ENCODE measurements at regions not wholly inside any gene's neighbourhood (a gene's known extent, or its start where the extent isn't known, plus 50 kb on each side); places are given as distances from the start of the nearest gene placed in this dataset.
"Not testable (repeated sequence)": the region's sequence is repeated elsewhere in the genome, so short reads cannot be mapped to it uniquely, and the experiment has no call there.

DNA sequence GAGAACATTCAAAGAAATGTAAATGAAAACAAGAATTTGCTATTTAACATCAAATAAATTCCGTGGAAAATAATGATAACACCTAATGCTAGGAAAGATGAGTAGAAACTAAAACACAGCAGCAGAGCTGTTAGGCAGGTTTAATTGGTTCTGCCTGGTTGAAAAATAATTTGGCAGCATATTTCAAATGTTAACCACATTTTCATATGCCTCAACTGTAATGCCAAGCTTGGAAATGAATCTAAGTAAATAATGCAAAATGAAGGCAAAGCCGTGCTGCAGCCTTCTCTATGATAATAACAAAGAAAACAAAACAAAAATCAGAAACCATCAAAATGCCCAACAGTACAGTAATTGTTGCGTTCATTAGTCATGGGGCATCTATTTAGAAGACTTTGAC, 79.9 kb upstream of the MSX2 start:
- Histone ChIP-seq H3K9me3 (no peaks in the 10 kb centered on the region), H3K27me3 (no peaks in the 10 kb centered on the region), H3K4me1 (no peaks in the 10 kb centered on the region), H3K4me3 (no peak overlapping the region), H3K27ac (no peak overlapping the region), H3K36me3 (no peaks in the 10 kb centered on the region)
- DNase-seq (ENCODE audit: low spot score in 2 of 2): no peak
- WGBS: 64% methylated on average over 3 of the region's 3 CpGs
- TF ChIP-seq POLR2AphosphoS5 (IDR thresholded peaks at IDR 0.05) (no peak), EP300 (IDR thresholded peaks at IDR 0.05) (no peak), POLR2A (IDR thresholded peaks at IDR 0.05) (no peak)
- TF ChIP-seq, protein P1, sequence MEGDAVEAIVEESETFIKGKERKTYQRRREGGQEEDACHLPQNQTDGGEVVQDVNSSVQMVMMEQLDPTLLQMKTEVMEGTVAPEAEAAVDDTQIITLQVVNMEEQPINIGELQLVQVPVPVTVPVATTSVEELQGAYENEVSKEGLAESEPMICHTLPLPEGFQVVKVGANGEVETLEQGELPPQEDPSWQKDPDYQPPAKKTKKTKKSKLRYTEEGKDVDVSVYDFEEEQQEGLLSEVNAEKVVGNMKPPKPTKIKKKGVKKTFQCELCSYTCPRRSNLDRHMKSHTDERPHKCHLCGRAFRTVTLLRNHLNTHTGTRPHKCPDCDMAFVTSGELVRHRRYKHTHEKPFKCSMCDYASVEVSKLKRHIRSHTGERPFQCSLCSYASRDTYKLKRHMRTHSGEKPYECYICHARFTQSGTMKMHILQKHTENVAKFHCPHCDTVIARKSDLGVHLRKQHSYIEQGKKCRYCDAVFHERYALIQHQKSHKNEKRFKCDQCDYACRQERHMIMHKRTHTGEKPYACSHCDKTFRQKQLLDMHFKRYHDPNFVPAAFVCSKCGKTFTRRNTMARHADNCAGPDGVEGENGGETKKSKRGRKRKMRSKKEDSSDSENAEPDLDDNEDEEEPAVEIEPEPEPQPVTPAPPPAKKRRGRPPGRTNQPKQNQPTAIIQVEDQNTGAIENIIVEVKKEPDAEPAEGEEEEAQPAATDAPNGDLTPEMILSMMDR (IDR thresholded peaks at IDR 0.05): no peak

DNA sequence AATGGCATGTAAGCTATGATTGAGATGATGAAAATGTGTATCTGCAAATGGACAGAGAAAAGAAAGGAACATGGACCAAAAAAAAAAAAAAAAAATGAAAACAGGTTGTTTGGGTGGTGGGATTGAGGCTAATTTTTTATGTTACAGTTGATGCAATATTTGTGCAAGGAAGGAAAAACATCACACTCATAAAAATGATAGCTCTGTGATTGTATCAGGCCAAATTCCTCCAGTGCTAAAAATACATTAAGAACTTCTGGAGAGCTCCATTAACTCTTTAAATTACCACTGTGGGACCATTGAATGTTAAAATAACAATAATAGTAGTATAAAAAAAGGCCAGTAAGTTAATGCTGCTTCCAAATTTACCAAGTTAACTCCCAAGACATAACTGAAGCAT, 79.5 kb upstream of the MSX2 start:
- Histone ChIP-seq H3K4me1 (no peaks in the 10 kb centered on the region), H3K9me3 (no peaks in the 10 kb centered on the region), H3K27me3 (no peaks in the 10 kb centered on the region), H3K36me3 (no peaks in the 10 kb centered on the region), H3K27ac (no peak overlapping the region), H3K4me3 (no peak overlapping the region)
- TF ChIP-seq EP300 (IDR thresholded peaks at IDR 0.05) (no peak), POLR2AphosphoS5 (IDR thresholded peaks at IDR 0.05) (no peak), POLR2A (IDR thresholded peaks at IDR 0.05) (no peak)
- TF ChIP-seq, protein P1 (IDR thresholded peaks at IDR 0.05): no peak
- DNase-seq (ENCODE audit: low spot score in 2 of 2): no peak

DNA sequence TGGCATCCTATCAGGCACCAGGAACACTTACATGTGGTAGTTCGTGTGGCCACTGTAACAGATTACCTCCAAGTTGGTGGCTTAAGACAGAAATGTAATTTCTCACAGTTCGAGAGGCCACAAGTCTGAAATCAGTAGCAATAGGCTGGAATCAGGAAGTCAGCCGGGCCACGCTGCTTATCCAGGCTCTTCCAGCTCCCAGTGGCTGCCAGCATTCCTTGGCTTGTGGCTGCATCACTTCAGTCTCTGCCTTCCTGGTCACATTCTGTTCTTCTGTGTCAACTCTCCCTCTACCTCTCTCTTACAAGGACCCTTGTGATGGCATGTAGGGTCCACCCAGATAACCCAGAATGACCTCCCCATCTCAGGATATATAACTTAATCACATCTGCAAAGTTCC, 78.7 kb upstream of the MSX2 start:
- H3K4me1 ChIP-seq: no peaks in the 10 kb centered on the region
- H3K36me3 ChIP-seq: no peaks in the 10 kb centered on the region
- DNase-seq (ENCODE audit: low spot score in 2 of 2): no peak
- no peak overlapping the region for H3K27ac ChIP-seq
- H3K4me3 ChIP-seq: no peak overlapping the region
- H3K9me3 ChIP-seq: no peaks in the 10 kb centered on the region
- WGBS: 98% methylated on average over 4 of the region's 4 CpGs
- TF ChIP-seq, protein P1 (IDR thresholded peaks at IDR 0.05): no peak
- TF ChIP-seq EP300 (IDR thresholded peaks at IDR 0.05): no peak
- no peak for TF ChIP-seq POLR2AphosphoS5 (IDR thresholded peaks at IDR 0.05)
- no peak for TF ChIP-seq POLR2A (IDR thresholded peaks at IDR 0.05)
- H3K27me3 ChIP-seq: no peaks in the 10 kb centered on the region

DNA sequence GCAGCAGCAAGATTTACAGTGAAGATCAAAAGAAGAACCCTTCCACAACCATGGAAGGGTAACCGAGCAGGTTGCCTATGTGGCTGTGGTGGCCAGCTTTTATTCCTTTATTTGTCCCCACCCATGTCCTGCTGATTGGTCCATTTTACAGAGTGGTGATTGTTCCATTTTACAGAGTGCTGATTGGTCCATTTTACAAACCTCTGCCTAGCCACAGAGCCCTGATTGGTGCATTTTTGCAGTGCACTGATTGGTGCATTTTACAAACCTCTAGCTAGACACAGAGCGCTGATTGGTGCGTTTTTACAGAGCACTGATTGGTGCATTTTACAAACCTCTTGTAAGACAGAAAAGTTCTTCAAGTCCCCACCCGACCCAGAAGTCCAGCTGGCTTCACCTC, 75.8 kb upstream of the MSX2 start:
- H3K4me3 ChIP-seq; DNase-seq (ENCODE audit: low spot score in 2 of 2); H3K27ac ChIP-seq; H3K9me3 ChIP-seq; H3K27me3 ChIP-seq; H3K36me3 ChIP-seq; H3K4me1 ChIP-seq: not testable (repeated sequence)
- WGBS: 84% methylated on average over 4 of the region's 4 CpGs

DNA sequence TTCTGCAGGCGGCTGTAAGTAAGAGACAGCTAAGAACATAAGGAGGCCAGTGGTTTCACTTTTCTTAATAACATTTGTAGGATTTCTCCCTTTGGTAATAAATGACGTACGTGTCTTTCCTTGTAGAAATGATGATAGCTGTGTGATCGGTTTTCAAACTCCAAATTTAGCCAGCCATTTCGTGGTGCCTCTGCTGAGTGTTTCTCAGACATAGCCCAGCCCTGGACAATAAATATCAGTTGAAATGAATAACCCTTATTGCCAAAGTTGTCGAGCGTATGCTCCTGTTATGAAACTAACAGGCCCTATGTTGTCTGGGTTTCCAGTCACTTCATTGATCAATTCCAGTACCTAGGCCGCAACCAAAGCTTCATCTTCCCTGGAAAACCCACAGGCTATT, 75.0 kb upstream of the MSX2 start:
- Histone ChIP-seq H3K4me3 (no peak overlapping the region), H3K36me3 (no peaks in the 10 kb centered on the region), H3K9me3 (no peaks in the 10 kb centered on the region), H3K4me1 (no peaks in the 10 kb centered on the region), H3K27ac (no peak overlapping the region), H3K27me3 (no peaks in the 10 kb centered on the region)
- TF ChIP-seq EP300 (IDR thresholded peaks at IDR 0.05) (no peak), POLR2A (IDR thresholded peaks at IDR 0.05) (no peak), POLR2AphosphoS5 (IDR thresholded peaks at IDR 0.05) (no peak)
- TF ChIP-seq, protein P1 (IDR thresholded peaks at IDR 0.05): no peak
- 77% methylated on average over 8 of the region's 8 CpGs for WGBS
- no peak for DNase-seq (ENCODE audit: low spot score in 2 of 2)

DNA sequence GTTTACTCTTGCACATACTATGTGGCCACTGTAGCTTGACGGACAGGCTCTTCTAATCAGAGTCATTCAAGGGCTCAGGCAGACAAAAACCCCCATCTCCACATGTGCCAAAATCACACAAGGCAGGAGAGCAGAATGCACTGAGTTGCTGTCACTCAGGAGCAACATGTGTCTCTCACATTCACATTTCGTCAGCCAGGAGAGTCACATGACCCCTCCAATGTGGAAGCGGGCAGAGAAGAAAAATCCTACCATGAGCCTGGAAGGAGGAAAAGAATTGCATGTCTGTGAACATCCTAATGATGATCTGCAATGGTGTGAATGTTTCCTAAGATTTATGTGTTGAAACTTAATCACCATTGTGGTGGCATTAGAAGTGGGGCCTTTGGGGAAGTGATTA, 69.9 kb upstream of the MSX2 start:
- Histone ChIP-seq H3K9me3 (no peaks in the 10 kb centered on the region), H3K27ac (no peak overlapping the region), H3K4me1 (no peaks in the 10 kb centered on the region), H3K27me3 (peaks cover 8% of the 10 kb centered on the region), H3K4me3 (no peak overlapping the region), H3K36me3 (no peaks in the 10 kb centered on the region)
- DNase-seq (ENCODE audit: low spot score in 2 of 2): no peak
- 87% methylated on average over 3 of the region's 3 CpGs for WGBS
- TF ChIP-seq, protein P1 (IDR thresholded peaks at IDR 0.05): no peak
- TF ChIP-seq POLR2AphosphoS5 (IDR thresholded peaks at IDR 0.05) (no peak), EP300 (IDR thresholded peaks at IDR 0.05) (no peak), POLR2A (IDR thresholded peaks at IDR 0.05) (no peak)

Data from suprapubic skin (tissue), 4 donors.